ENCODE measurements at regions not wholly inside any gene's neighbourhood (a gene's known extent, or its start where the extent isn't known, plus 50 kb on each side); places are given as distances from the start of the nearest gene placed in this dataset.

- Histone ChIP-seq H3K4me3 (no peak overlapping the region), H3K36me3 (no peaks in the 10 kb centered on the region), H3K9me3 (no peaks in the 10 kb centered on the region), H3K4me1 (peaks cover 0 to 13% (median 0%) of the 10 kb centered on the region in 4 donors), H3K27me3 (no peaks in the 10 kb centered on the region), H3K27ac (no peak overlapping the region)
- DNase-seq (ENCODE audit: low spot score in 2 of 2) = no peak
- TF ChIP-seq EP300 (IDR thresholded peaks at IDR 0.05) (no peak), POLR2A (IDR thresholded peaks at IDR 0.05) (no peak), CTCF (IDR thresholded peaks at IDR 0.05) (no peak)
Observed at GRCh38 chr10:36048236-36048635, 406.1 kb upstream of the FZD8 start.

GRCh38 chr10:36042135-36042534, 400.0 kb upstream of the FZD8 start:
- DNase-seq (ENCODE audit: low spot score in 2 of 2) = no peak
- no peak overlapping the region for H3K27ac ChIP-seq
- no peaks in the 10 kb centered on the region for H3K27me3 ChIP-seq
- no peaks in the 10 kb centered on the region for H3K36me3 ChIP-seq
- no peaks in the 10 kb centered on the region for H3K9me3 ChIP-seq
- 88 to 94% methylated on average over 2 of the region's 2 CpGs for WGBS, 2 donors
- TF ChIP-seq POLR2A (IDR thresholded peaks at IDR 0.05) (no peak), EP300 (IDR thresholded peaks at IDR 0.05) (no peak), CTCF (IDR thresholded peaks at IDR 0.05) (no peak)
- H3K4me1 ChIP-seq = no peaks in the 10 kb centered on the region
- H3K4me3 ChIP-seq = no peak overlapping the region

- no peak for DNase-seq (ENCODE audit: low spot score in 2 of 2)
- Histone ChIP-seq H3K27ac (no peak overlapping the region), H3K36me3 (no peaks in the 10 kb centered on the region), H3K4me3 (no peak overlapping the region), H3K27me3 (no peaks in the 10 kb centered on the region), H3K9me3 (no peaks in the 10 kb centered on the region), H3K4me1 (no peaks in the 10 kb centered on the region)
- 76 to 81% methylated on average over 3 of the region's 3 CpGs for WGBS, 2 donors
- TF ChIP-seq POLR2A (IDR thresholded peaks at IDR 0.05) (no peak), EP300 (IDR thresholded peaks at IDR 0.05) (no peak), CTCF (IDR thresholded peaks at IDR 0.05) (no peak)
Observed at GRCh38 chr10:36038316-36038955, 396.3 kb upstream of the FZD8 start.

GRCh38 chr10:36036137-36036536, 394.0 kb upstream of the FZD8 start:
- H3K36me3 ChIP-seq = no peaks in the 10 kb centered on the region
- no peaks in the 10 kb centered on the region for H3K9me3 ChIP-seq
- H3K27me3 ChIP-seq = no peaks in the 10 kb centered on the region
- H3K27ac ChIP-seq = no peak overlapping the region
- 90 to 94% methylated on average over 5 of the region's 5 CpGs for WGBS, 2 donors
- TF ChIP-seq POLR2A (IDR thresholded peaks at IDR 0.05) (no peak), CTCF (IDR thresholded peaks at IDR 0.05) (no peak), EP300 (IDR thresholded peaks at IDR 0.05) (no peak)
- H3K4me1 ChIP-seq = no peaks in the 10 kb centered on the region
- H3K4me3 ChIP-seq = no peak overlapping the region
- DNase-seq (ENCODE audit: low spot score in 2 of 2) = no peak

- TF ChIP-seq CTCF (IDR thresholded peaks at IDR 0.05) (no peak), EP300 (IDR thresholded peaks at IDR 0.05) (no peak), POLR2A (IDR thresholded peaks at IDR 0.05) (no peak)
- Histone ChIP-seq H3K27ac (no peak overlapping the region), H3K27me3 (no peaks in the 10 kb centered on the region), H3K4me3 (no peak overlapping the region), H3K9me3 (no peaks in the 10 kb centered on the region), H3K4me1 (no peaks in the 10 kb centered on the region), H3K36me3 (no peaks in the 10 kb centered on the region)
- no peak for DNase-seq (ENCODE audit: low spot score in 2 of 2)
Observed at GRCh38 chr10:36033808-36034207, 391.7 kb upstream of the FZD8 start.
